ENCODE measurements at regions not wholly inside any gene's neighbourhood (a gene's known extent, or its start where the extent isn't known, plus 50 kb on each side); places are given as distances from the start of the nearest gene placed in this dataset.

GRCh38 chr7:101684983-101685330 is 55.9 kb upstream of the MYL10 start:
- no peak for TF ChIP-seq PATZ1 (CRISPR knock-in tag; IDR thresholded peaks at IDR 0.05; ENCODE audit: borderline replicate concordance)
- no peak for TF ChIP-seq CSRNP3 (CRISPR knock-in tag; IDR thresholded peaks at IDR 0.05)
- TF ChIP-seq RARB (CRISPR knock-in tag; IDR thresholded peaks at IDR 0.05), result no peak
- no peak for TF ChIP-seq POU6F1 (CRISPR knock-in tag; IDR thresholded peaks at IDR 0.05; ENCODE audit: borderline replicate concordance, low read depth)
- no peak for TF ChIP-seq CSDC2 (CRISPR knock-in tag; IDR thresholded peaks at IDR 0.05)
- TF ChIP-seq OSR1 (CRISPR knock-in tag; IDR thresholded peaks at IDR 0.05), result no peak
- TF ChIP-seq TCF4 (CRISPR knock-in tag; IDR thresholded peaks at IDR 0.05; ENCODE audit: borderline replicate concordance), result no peak
- TF ChIP-seq ZNF565 (CRISPR knock-in tag; conservative IDR thresholded peaks at IDR 0.05; ENCODE audit: low read depth), result no peak
- TF ChIP-seq ZFP30 (CRISPR knock-in tag; IDR thresholded peaks at IDR 0.05), result no peak
- TF ChIP-seq ARNTL (CRISPR knock-in tag; IDR thresholded peaks at IDR 0.05; ENCODE audit: borderline replicate concordance, low read depth), result no peak
- no peak for TF ChIP-seq GLIS3 (CRISPR knock-in tag; IDR thresholded peaks at IDR 0.05)
- TF ChIP-seq ZFP3 (CRISPR knock-in tag; IDR thresholded peaks at IDR 0.05), result no peak
